Left renal cortex interstitium (tissue), 4 donors: ENCODE measurements at regions not wholly inside any gene's neighbourhood (a gene's known extent, or its start where the extent isn't known, plus 50 kb on each side); places are given as distances from the start of the nearest gene placed in this dataset.

Experiments
- DNase-seq, 4 donors: peaks; one replicate each; pipeline ENCODE4 v3.0.0-alpha.2; 2013; ENCODE audit warnings: low read depth in 4 of 4, low spot score in 2 of 4, missing footprints in 1 of 4

GRCh38 chr19:29098091-29098490 lies 114.9 kb downstream of the UQCRFS1 start:
- no peak for DNase-seq

- no peak for DNase-seq
Measured at GRCh38 chr19:29096896-29097295, 116.1 kb downstream of the UQCRFS1 start.

GRCh38 chr19:29093553-29093908 lies 119.4 kb downstream of the UQCRFS1 start:
- DNase-seq: no peak

GRCh38 chr19:29092712-29093552 lies 120.0 kb downstream of the UQCRFS1 start:
- no peak for DNase-seq

- DNase-seq: no peak
Measured at GRCh38 chr19:29090783-29091526, 122.0 kb downstream of the UQCRFS1 start.

GRCh38 chr19:29089315-29089870 lies 123.6 kb downstream of the UQCRFS1 start:
- no peak for DNase-seq

- no peak for DNase-seq
Measured at GRCh38 chr19:29088761-29089160, 124.2 kb downstream of the UQCRFS1 start.

GRCh38 chr19:29086646-29087045 lies 126.3 kb downstream of the UQCRFS1 start:
- no peak for DNase-seq

GRCh38 chr19:29086182-29086581 lies 126.8 kb downstream of the UQCRFS1 start:
- DNase-seq: no peak

- DNase-seq: no peak
Measured at GRCh38 chr19:29085630-29086029, 127.3 kb downstream of the UQCRFS1 start.

- DNase-seq: no peak
Measured at GRCh38 chr19:29085206-29085605, 127.7 kb downstream of the UQCRFS1 start.

- DNase-seq: no peak
Measured at GRCh38 chr19:29084266-29084665, 128.7 kb downstream of the UQCRFS1 start.

GRCh38 chr19:29083863-29084262 lies 129.1 kb downstream of the UQCRFS1 start:
- no peak for DNase-seq

- DNase-seq: no peak
Measured at GRCh38 chr19:29079356-29080032, 133.5 kb downstream of the UQCRFS1 start.

- no peak for DNase-seq
Measured at GRCh38 chr19:29076963-29077362, 136.0 kb downstream of the UQCRFS1 start.

- DNase-seq: no peak
Measured at GRCh38 chr19:29076161-29076560, 136.8 kb downstream of the UQCRFS1 start.

GRCh38 chr19:29075149-29075548 lies 137.8 kb downstream of the UQCRFS1 start:
- DNase-seq: no peak

- DNase-seq: no peak
Measured at GRCh38 chr19:29074579-29074978, 138.4 kb downstream of the UQCRFS1 start.

GRCh38 chr19:29067831-29068230 lies 145.1 kb downstream of the UQCRFS1 start:
- no peak for DNase-seq

- no peak for DNase-seq
Measured at GRCh38 chr19:29062475-29063435, 150.2 kb downstream of the UQCRFS1 start.
